GM23338 (cell line): ENCODE measurements at regions not wholly inside any gene's neighbourhood (a gene's known extent, or its start where the extent isn't known, plus 50 kb on each side); places are given as distances from the start of the nearest gene placed in this dataset.
"Not testable (repeated sequence)": the region's sequence is repeated elsewhere in the genome, so short reads cannot be mapped to it uniquely, and the experiment has no call there.

ENCODE experiments used
- CREB1 ChIP-seq: fragments of 250-450 bp; sonication (Bioruptor Pico); IDR thresholded peaks from 2 replicates; pipeline ENCODE4 v1.5.0; 2020; ENCODE audit warnings: low read depth, mild to moderate bottlenecking, moderate library complexity
- EZH2 ChIP-seq: fragments of 200-600 bp; sonication (generic); IDR thresholded peaks from one replicate; pipeline ENCODE4 v1.8.0; 2017; ENCODE audit warnings: antibody characterized with exemption, mild to moderate bottlenecking, low read depth; ENCODE audit not compliant: unreplicated experiment
- EZH2phosphoT487 ChIP-seq: fragments of 200-600 bp; sonication (generic); IDR thresholded peaks from one replicate; pipeline ENCODE4 v1.8.1; 2018; ENCODE audit warnings: antibody characterized with exemption; ENCODE audit not compliant: unreplicated experiment
- JUNB ChIP-seq: IDR thresholded peaks from one replicate; pipeline ENCODE4 v1.6.1; 2016; ENCODE audit warnings: antibody characterized with exemption; ENCODE audit not compliant: unreplicated experiment
- NANOG ChIP-seq: IDR thresholded peaks from 2 replicates; pipeline ENCODE4 v1.6.1; 2016; ENCODE audit warnings: antibody characterized with exemption, borderline replicate concordance
- POLR2AphosphoS5 ChIP-seq: IDR thresholded peaks from 2 replicates; pipeline ENCODE4 v1.6.1; 2016; ENCODE audit warnings: antibody characterized with exemption, low read depth
- STAT1 ChIP-seq: IDR thresholded peaks from one replicate; pipeline ENCODE4 v1.6.1; 2016; ENCODE audit warnings: antibody characterized with exemption; ENCODE audit not compliant: unreplicated experiment
- ZNF114 ChIP-seq: fragments of 250-450 bp; sonication (Bioruptor Pico); IDR thresholded peaks from 2 replicates; pipeline ENCODE4 v1.5.0; 2020; ENCODE audit warnings: mild to moderate bottlenecking, moderate library complexity
- TF ChIP-seq, protein P1 (sequence below), 2 experiments: fragments of 200-600 bp in 1 of 2; sonication (generic) in 1 of 2; conservative IDR thresholded peaks; 2 replicates each; pipeline versions ENCODE4 v1.5.1 to v1.6.1; 2016 to 2017; ENCODE audit warnings: antibody characterized with exemption in 2 of 2, low read depth in 2 of 2, mild to moderate bottlenecking in 2 of 2, moderate library complexity in 1 of 2
- TF ChIP-seq, protein P2 (sequence below): fragments of 250-450 bp; sonication (Bioruptor Pico); IDR thresholded peaks from 2 replicates; pipeline ENCODE4 v1.5.0; 2020; ENCODE audit warnings: mild to moderate bottlenecking, moderate library complexity
- TF ChIP-seq, protein P3 (sequence below): IDR thresholded peaks from 2 replicates; pipeline ENCODE4 v1.6.1; 2016; ENCODE audit warnings: antibody characterized with exemption

DNA sequence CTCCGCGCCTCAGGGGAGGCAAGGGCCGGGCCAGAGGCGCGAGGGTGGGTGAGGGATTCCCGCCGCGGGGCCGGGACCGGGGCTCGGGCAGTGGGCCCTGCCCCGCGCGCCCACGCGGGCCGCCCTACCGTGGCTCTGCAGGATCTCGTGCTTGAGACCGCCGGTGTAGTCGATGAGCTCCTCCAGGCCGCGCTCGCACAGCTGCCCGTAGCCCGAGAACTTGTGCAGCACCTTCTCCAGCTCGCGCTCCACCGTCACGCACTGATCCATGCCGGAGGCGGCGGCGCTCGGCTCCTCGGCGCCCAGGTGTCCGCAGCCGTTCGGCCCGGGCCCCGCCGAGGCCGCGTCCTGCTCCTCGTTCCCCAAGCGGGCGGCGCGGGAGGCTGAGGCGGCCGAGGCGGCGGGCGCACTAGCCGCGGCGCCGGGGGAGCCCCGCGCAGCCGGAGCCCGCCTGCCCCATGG, 54.2 kb upstream of the PLGLB1 start:
- not testable (repeated sequence) for TF ChIP-seq NANOG; EZH2; CREB1 (CRISPR knock-in tag); POLR2AphosphoS5; EZH2phosphoT487; JUNB; ZNF114 (CRISPR knock-in tag); STAT1
- TF ChIP-seq, protein P1, sequence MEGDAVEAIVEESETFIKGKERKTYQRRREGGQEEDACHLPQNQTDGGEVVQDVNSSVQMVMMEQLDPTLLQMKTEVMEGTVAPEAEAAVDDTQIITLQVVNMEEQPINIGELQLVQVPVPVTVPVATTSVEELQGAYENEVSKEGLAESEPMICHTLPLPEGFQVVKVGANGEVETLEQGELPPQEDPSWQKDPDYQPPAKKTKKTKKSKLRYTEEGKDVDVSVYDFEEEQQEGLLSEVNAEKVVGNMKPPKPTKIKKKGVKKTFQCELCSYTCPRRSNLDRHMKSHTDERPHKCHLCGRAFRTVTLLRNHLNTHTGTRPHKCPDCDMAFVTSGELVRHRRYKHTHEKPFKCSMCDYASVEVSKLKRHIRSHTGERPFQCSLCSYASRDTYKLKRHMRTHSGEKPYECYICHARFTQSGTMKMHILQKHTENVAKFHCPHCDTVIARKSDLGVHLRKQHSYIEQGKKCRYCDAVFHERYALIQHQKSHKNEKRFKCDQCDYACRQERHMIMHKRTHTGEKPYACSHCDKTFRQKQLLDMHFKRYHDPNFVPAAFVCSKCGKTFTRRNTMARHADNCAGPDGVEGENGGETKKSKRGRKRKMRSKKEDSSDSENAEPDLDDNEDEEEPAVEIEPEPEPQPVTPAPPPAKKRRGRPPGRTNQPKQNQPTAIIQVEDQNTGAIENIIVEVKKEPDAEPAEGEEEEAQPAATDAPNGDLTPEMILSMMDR (conservative IDR thresholded peaks at IDR 0.05; ENCODE audit: low read depth in 2 of 2), result not testable (repeated sequence)
- TF ChIP-seq, protein P2, sequence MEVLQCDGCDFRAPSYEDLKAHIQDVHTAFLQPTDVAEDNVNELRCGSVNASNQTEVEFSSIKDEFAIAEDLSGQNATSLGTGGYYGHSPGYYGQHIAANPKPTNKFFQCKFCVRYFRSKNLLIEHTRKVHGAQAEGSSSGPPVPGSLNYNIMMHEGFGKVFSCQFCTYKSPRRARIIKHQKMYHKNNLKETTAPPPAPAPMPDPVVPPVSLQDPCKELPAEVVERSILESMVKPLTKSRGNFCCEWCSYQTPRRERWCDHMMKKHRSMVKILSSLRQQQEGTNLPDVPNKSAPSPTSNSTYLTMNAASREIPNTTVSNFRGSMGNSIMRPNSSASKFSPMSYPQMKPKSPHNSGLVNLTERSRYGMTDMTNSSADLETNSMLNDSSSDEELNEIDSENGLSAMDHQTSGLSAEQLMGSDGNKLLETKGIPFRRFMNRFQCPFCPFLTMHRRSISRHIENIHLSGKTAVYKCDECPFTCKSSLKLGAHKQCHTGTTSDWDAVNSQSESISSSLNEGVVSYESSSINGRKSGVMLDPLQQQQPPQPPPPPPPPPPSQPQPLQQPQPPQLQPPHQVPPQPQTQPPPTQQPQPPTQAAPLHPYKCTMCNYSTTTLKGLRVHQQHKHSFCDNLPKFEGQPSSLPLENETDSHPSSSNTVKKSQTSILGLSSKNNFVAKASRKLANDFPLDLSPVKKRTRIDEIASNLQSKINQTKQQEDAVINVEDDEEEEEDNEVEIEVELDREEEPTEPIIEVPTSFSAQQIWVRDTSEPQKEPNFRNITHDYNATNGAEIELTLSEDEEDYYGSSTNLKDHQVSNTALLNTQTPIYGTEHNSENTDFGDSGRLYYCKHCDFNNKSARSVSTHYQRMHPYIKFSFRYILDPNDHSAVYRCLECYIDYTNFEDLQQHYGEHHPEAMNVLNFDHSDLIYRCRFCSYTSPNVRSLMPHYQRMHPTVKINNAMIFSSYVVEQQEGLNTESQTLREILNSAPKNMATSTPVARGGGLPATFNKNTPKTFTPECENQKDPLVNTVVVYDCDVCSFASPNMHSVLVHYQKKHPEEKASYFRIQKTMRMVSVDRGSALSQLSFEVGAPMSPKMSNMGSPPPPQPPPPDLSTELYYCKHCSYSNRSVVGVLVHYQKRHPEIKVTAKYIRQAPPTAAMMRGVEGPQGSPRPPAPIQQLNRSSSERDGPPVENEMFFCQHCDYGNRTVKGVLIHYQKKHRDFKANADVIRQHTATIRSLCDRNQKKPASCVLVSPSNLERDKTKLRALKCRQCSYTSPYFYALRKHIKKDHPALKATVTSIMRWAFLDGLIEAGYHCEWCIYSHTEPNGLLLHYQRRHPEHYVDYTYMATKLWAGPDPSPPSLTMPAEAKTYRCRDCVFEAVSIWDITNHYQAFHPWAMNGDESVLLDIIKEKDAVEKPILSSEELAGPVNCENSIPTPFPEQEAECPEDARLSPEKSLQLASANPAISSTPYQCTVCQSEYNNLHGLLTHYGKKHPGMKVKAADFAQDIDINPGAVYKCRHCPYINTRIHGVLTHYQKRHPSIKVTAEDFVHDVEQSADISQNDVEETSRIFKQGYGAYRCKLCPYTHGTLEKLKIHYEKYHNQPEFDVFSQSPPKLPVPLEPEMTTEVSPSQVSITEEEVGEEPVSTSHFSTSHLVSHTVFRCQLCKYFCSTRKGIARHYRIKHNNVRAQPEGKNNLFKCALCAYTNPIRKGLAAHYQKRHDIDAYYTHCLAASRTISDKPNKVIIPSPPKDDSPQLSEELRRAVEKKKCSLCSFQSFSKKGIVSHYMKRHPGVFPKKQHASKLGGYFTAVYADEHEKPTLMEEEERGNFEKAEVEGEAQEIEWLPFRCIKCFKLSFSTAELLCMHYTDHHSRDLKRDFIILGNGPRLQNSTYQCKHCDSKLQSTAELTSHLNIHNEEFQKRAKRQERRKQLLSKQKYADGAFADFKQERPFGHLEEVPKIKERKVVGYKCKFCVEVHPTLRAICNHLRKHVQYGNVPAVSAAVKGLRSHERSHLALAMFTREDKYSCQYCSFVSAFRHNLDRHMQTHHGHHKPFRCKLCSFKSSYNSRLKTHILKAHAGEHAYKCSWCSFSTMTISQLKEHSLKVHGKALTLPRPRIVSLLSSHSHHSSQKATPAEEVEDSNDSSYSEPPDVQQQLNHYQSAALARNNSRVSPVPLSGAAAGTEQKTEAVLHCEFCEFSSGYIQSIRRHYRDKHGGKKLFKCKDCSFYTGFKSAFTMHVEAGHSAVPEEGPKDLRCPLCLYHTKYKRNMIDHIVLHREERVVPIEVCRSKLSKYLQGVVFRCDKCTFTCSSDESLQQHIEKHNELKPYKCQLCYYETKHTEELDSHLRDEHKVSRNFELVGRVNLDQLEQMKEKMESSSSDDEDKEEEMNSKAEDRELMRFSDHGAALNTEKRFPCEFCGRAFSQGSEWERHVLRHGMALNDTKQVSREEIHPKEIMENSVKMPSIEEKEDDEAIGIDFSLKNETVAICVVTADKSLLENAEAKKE, result not testable (repeated sequence)
- TF ChIP-seq, protein P3, sequence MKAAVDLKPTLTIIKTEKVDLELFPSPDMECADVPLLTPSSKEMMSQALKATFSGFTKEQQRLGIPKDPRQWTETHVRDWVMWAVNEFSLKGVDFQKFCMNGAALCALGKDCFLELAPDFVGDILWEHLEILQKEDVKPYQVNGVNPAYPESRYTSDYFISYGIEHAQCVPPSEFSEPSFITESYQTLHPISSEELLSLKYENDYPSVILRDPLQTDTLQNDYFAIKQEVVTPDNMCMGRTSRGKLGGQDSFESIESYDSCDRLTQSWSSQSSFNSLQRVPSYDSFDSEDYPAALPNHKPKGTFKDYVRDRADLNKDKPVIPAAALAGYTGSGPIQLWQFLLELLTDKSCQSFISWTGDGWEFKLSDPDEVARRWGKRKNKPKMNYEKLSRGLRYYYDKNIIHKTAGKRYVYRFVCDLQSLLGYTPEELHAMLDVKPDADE, result not testable (repeated sequence)
